Mesenchymal stem cell (in vitro differentiated cells and primary cell): ENCODE measurements at regions not wholly inside any gene's neighbourhood (a gene's known extent, or its start where the extent isn't known, plus 50 kb on each side); places are given as distances from the start of the nearest gene placed in this dataset.
"Not testable (repeated sequence)": the region's sequence is repeated elsewhere in the genome, so short reads cannot be mapped to it uniquely, and the experiment has no call there.

Source experiments
- DNase-seq: peaks from one replicate; pipeline ENCODE4 v3.0.0-alpha.2; 2013
- H2AFZ ChIP-seq: one replicate; pipeline ENCODE4 v1.6.1; 2013; ENCODE audit warnings: low read depth, mild to moderate bottlenecking, control low read depth, inconsistent platforms, low read length, moderate library complexity
- H2AK5ac ChIP-seq: 2 replicates; pipeline ENCODE4 v1.6.1; 2013; ENCODE audit warnings: low read length, moderate library complexity, mild to moderate bottlenecking, inconsistent platforms; ENCODE audit not compliant: severe bottlenecking
- H2BK120ac ChIP-seq: one replicate; pipeline ENCODE4 v1.6.1; 2013; ENCODE audit warnings: low read depth, mild to moderate bottlenecking, inconsistent platforms, low read length, moderate library complexity
- H2BK12ac ChIP-seq, 2 experiments: one replicate each; pipeline ENCODE4 v1.6.1; 2013; ENCODE audit warnings: inconsistent platforms in 2 of 2, low read length in 2 of 2, mild to moderate bottlenecking in 2 of 2, moderate library complexity in 2 of 2, control low read depth in 1 of 2
- H2BK15ac ChIP-seq: one replicate; pipeline ENCODE4 v1.6.1; 2013; ENCODE audit warnings: mild to moderate bottlenecking, low read depth, inconsistent platforms; ENCODE audit not compliant: poor library complexity, severe bottlenecking
- H2BK5ac ChIP-seq: 2 replicates; pipeline ENCODE4 v1.6.1; 2013; ENCODE audit warnings: low read depth, mild to moderate bottlenecking, low read length, control low read depth, inconsistent platforms; ENCODE audit not compliant: poor library complexity, severe bottlenecking
- H3K14ac ChIP-seq, 2 experiments: one replicate each; pipeline ENCODE4 v1.6.1; 2013; ENCODE audit warnings: inconsistent platforms in 2 of 2, low read length in 2 of 2, control low read depth in 1 of 2, mild to moderate bottlenecking in 1 of 2, moderate library complexity in 1 of 2
- H3K18ac ChIP-seq, 2 experiments: one replicate each; pipeline ENCODE4 v1.6.1; 2013; ENCODE audit warnings: inconsistent platforms in 2 of 2, low read length in 2 of 2, control low read depth in 1 of 2, low read depth in 1 of 2, mild to moderate bottlenecking in 1 of 2
- H3K23ac ChIP-seq, 2 experiments: one replicate each; pipeline ENCODE4 v1.6.1; 2013; ENCODE audit warnings: inconsistent platforms in 2 of 2, low read length in 2 of 2, mild to moderate bottlenecking in 2 of 2, moderate library complexity in 2 of 2, control low read depth in 1 of 2
- H3K27ac ChIP-seq: 2 replicates; pipeline ENCODE4 v1.5.1; 2013; ENCODE audit warnings: mild to moderate bottlenecking, moderate library complexity, low read length, control low read depth, inconsistent platforms; ENCODE audit not compliant: poor library complexity, severe bottlenecking
- H3K27me3 ChIP-seq, 2 experiments: 2 replicates each; pipeline versions ENCODE4 v1.6.1 to v1.7.0; 2013; ENCODE audit warnings: low read length in 2 of 2, mild to moderate bottlenecking in 2 of 2, moderate library complexity in 2 of 2, control low read depth in 1 of 2, inconsistent platforms in 1 of 2; ENCODE audit not compliant: control insufficient read depth in 1 of 2, insufficient read depth in 1 of 2
- H3K36me3 ChIP-seq, 2 experiments: 2 replicates each; pipeline versions ENCODE4 v1.6.1 to v1.7.0; 2013; ENCODE audit warnings: low read length in 2 of 2, control low read depth in 1 of 2, inconsistent platforms in 1 of 2, low read depth in 1 of 2, mild to moderate bottlenecking in 1 of 2; ENCODE audit not compliant: insufficient read depth in 2 of 2, control insufficient read depth in 1 of 2
- H3K4ac ChIP-seq, 2 experiments: one replicate each; pipeline ENCODE4 v1.6.1; 2013; ENCODE audit warnings: inconsistent platforms in 2 of 2, low read length in 2 of 2, mild to moderate bottlenecking in 2 of 2, moderate library complexity in 2 of 2, control low read depth in 1 of 2, low read depth in 1 of 2
- H3K4me1 ChIP-seq: 2 replicates; pipeline ENCODE4 v1.6.1; 2013; ENCODE audit warnings: low read depth, low read length, control low read depth; ENCODE audit not compliant: control insufficient read depth, insufficient read depth
- H3K4me2 ChIP-seq: 2 replicates; pipeline ENCODE4 v1.6.1; 2013; ENCODE audit warnings: low read length, mild to moderate bottlenecking, inconsistent platforms; ENCODE audit not compliant: poor library complexity, severe bottlenecking
- H3K4me3 ChIP-seq, 2 experiments: 2 replicates each; pipeline versions ENCODE4 v1.5.1 to v1.7.0; 2013; ENCODE audit warnings: low read length in 2 of 2, mild to moderate bottlenecking in 2 of 2, control low read depth in 1 of 2, low read depth in 1 of 2; ENCODE audit not compliant: insufficient read depth in 1 of 2
- H3K79me1 ChIP-seq: replicated peaks from 2 replicates; pipeline ENCODE4 v1.6.1; 2013; ENCODE audit warnings: mild to moderate bottlenecking, control low read depth, low read length, inconsistent platforms; ENCODE audit not compliant: poor library complexity, severe bottlenecking
- H3K9ac ChIP-seq: 2 replicates; pipeline ENCODE4 v1.7.0; 2013; ENCODE audit warnings: mild to moderate bottlenecking, low read length, moderate library complexity
- H3K9me3 ChIP-seq: 2 replicates; pipeline ENCODE4 v1.7.0; 2013; ENCODE audit warnings: mild to moderate bottlenecking, low read length; ENCODE audit not compliant: control insufficient read depth
- H4K8ac ChIP-seq: one replicate; pipeline ENCODE4 v1.6.1; 2013; ENCODE audit warnings: inconsistent platforms, mild to moderate bottlenecking, low read length, moderate library complexity
- H4K91ac ChIP-seq: one replicate; pipeline ENCODE4 v1.6.1; 2013; ENCODE audit warnings: mild to moderate bottlenecking, low read length, inconsistent platforms
- WGBS: methylation state at CpG from one replicate; pipeline ENCODE4 v1.1.7; 2013; ENCODE audit warnings: mixed read lengths; 5-methylcytosine and 5-hydroxymethylcytosine counted together

- WGBS = 86% methylated on average over 1 of the region's 1 CpG
- no peak overlapping the region for H2AFZ ChIP-seq
These were observed 198.1 kb downstream of the TMEM167A start for GRCh38 chr5:82879089-82879488.

GRCh38 chr5:82873452-82873851 lies 203.7 kb downstream of the TMEM167A start:
- Histone ChIP-seq H4K8ac (no peak overlapping the region), H2BK5ac (no peak overlapping the region), H4K91ac (no peak overlapping the region), H3K36me3 (no peaks in the 10 kb centered on the region), H2BK12ac (no peak overlapping the region), H3K79me1 (no peaks in the 10 kb centered on the region), H3K27me3 (peaks cover 0 to 6% of the 10 kb centered on the region in 2 experiments), H3K18ac (no peak overlapping the region), H3K9ac (no peak overlapping the region), H3K4ac (no peak overlapping the region), H3K9me3 (peaks cover 10% of the 10 kb centered on the region), H3K4me1 (no peaks in the 10 kb centered on the region), H2AFZ (no peak overlapping the region), H2BK120ac (no peak overlapping the region), H2BK15ac (no peak overlapping the region), H3K4me3 (no peak overlapping the region), H3K23ac (no peak overlapping the region), H3K4me2 (no peak overlapping the region), H3K27ac (no peak overlapping the region), H2AK5ac (no peak overlapping the region), H3K14ac (no peak overlapping the region)
- no peak for DNase-seq
- 64% methylated on average over 2 of the region's 2 CpGs for WGBS

More at GRCh38 chr5:82879089-82879488, 198.1 kb downstream of the TMEM167A start:
- no peak overlapping the region for H2BK120ac ChIP-seq
- H3K4me1 ChIP-seq = no peaks in the 10 kb centered on the region
- H3K4ac ChIP-seq = no peak overlapping the region
- no peak overlapping the region for H3K27ac ChIP-seq
- no peak overlapping the region for H3K9ac ChIP-seq
- no peak overlapping the region for H2AK5ac ChIP-seq
- H2BK5ac ChIP-seq = no peak overlapping the region
- no peak overlapping the region for H2BK12ac ChIP-seq
- no peak overlapping the region for H3K18ac ChIP-seq
- H3K79me1 ChIP-seq = no peaks in the 10 kb centered on the region
- DNase-seq = no peak
- H2BK15ac ChIP-seq = no peak overlapping the region
- no peak overlapping the region for H4K91ac ChIP-seq
- peaks cover 40% of the 10 kb centered on the region for H3K9me3 ChIP-seq
- no peak overlapping the region for H3K4me2 ChIP-seq
- H3K36me3 ChIP-seq = peaks cover 0 to 3% of the 10 kb centered on the region in 2 experiments
- H3K27me3 ChIP-seq = no peaks in the 10 kb centered on the region
- no peak overlapping the region for H3K23ac ChIP-seq
- H3K4me3 ChIP-seq = no peak overlapping the region
- H3K14ac ChIP-seq = no peak overlapping the region
- H4K8ac ChIP-seq = no peak overlapping the region

GRCh38 chr5:82872321-82873288 lies 204.6 kb downstream of the TMEM167A start:
- H3K18ac ChIP-seq, H3K9me3 ChIP-seq, H3K36me3 ChIP-seq, H3K27ac ChIP-seq, H3K27me3 ChIP-seq, H2AK5ac ChIP-seq, H4K8ac ChIP-seq, H2AFZ ChIP-seq, H3K9ac ChIP-seq, H2BK5ac ChIP-seq, H3K79me1 ChIP-seq, H3K23ac ChIP-seq, H3K4me1 ChIP-seq, H2BK15ac ChIP-seq, H2BK120ac ChIP-seq, DNase-seq, H4K91ac ChIP-seq, H3K4ac ChIP-seq, H3K14ac ChIP-seq, H3K4me2 ChIP-seq, H3K4me3 ChIP-seq, H2BK12ac ChIP-seq: not testable (repeated sequence)
- 72% methylated on average over 29 of the region's 30 CpGs for WGBS

GRCh38 chr5:82865625-82866024 lies 211.6 kb downstream of the TMEM167A start:
- no peaks in the 10 kb centered on the region for H3K9me3 ChIP-seq
- H4K91ac ChIP-seq = no peak overlapping the region
- no peak overlapping the region for H2BK12ac ChIP-seq
- no peak overlapping the region for H4K8ac ChIP-seq
- no peak overlapping the region for H2AFZ ChIP-seq
- no peaks in the 10 kb centered on the region for H3K79me1 ChIP-seq
- no peak overlapping the region for H2BK15ac ChIP-seq
- no peak overlapping the region for H3K23ac ChIP-seq
- H3K27me3 ChIP-seq = no peaks in the 10 kb centered on the region
- no peaks in the 10 kb centered on the region for H3K4me1 ChIP-seq
- DNase-seq = no peak
- H3K9ac ChIP-seq = no peak overlapping the region
- H3K4ac ChIP-seq = no peak overlapping the region
- no peak overlapping the region for H3K4me2 ChIP-seq
- H2BK5ac ChIP-seq = no peak overlapping the region
- 100% methylated on average over 2 of the region's 3 CpGs for WGBS
- H3K14ac ChIP-seq = no peak overlapping the region
- no peak overlapping the region for H3K4me3 ChIP-seq
- H2AK5ac ChIP-seq = no peak overlapping the region
- no peaks in the 10 kb centered on the region for H3K36me3 ChIP-seq
- H2BK120ac ChIP-seq = no peak overlapping the region
- H3K18ac ChIP-seq = no peak overlapping the region
- no peak overlapping the region for H3K27ac ChIP-seq
